Chondrocyte (in vitro differentiated cells): ENCODE measurements at regions not wholly inside any gene's neighbourhood (a gene's known extent, or its start where the extent isn't known, plus 50 kb on each side); places are given as distances from the start of the nearest gene placed in this dataset.

ENCODE experiments used
- DNase-seq: peaks from one replicate; pipeline ENCODE4 v3.0.0; 2021; ENCODE audit warnings: mixed read lengths, low spot score
- H3K27ac Mint-ChIP-seq: one replicate; pipeline ENCODE4 v1.8.0; 2021; ENCODE audit warnings: mild to moderate bottlenecking, moderate library complexity, mixed read lengths; ENCODE audit not compliant: unreplicated experiment
- H3K27me3 Mint-ChIP-seq: 2 replicates; pipeline ENCODE4 v1.8.0; 2021; ENCODE audit warnings: low read depth, mixed read lengths
- H3K36me3 Mint-ChIP-seq: 2 replicates; pipeline ENCODE4 v1.8.0; 2021; ENCODE audit warnings: low read depth, mixed read lengths
- H3K4me1 Mint-ChIP-seq: 2 replicates; pipeline ENCODE4 v1.8.0; 2021; ENCODE audit warnings: low read depth, mild to moderate bottlenecking, mixed read lengths
- H3K4me3 Mint-ChIP-seq: one replicate; pipeline ENCODE4 v1.8.0; 2021; ENCODE audit warnings: mild to moderate bottlenecking, moderate library complexity, mixed read lengths; ENCODE audit not compliant: unreplicated experiment
- H3K9me3 Mint-ChIP-seq: 2 replicates; pipeline ENCODE4 v1.8.0; 2021; ENCODE audit warnings: low read depth, mixed read lengths
- TF ChIP-seq, protein P1 (sequence below): fragments of 200-600 bp; sonication (generic); IDR thresholded peaks from 2 replicates; pipeline ENCODE4 v1.5.0; 2021; ENCODE audit warnings: antibody characterized with exemption, mild to moderate bottlenecking, moderate library complexity

DNA sequence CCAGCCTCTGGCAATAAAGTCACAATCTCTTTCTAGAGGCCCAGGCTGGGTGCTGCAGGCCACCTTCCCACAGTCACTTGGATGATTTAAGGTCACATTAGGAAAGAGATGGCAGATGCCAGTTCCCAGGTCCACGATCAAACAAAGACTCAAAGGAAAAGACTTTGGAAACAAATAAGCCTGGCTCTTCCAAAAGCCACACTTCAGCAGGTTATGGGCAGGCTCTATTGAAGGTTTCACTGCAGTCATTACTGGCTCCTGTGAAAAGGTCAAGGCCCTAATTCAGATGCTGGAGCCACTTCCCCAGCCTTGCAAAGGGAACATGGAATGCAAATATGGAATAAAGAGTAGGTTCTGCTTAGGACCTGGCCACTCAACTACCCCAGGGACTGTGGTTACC, 104.0 kb upstream of the ZNF32 start:
- peaks cover 5% of the 10 kb centered on the region for H3K9me3 Mint-ChIP-seq
- H3K36me3 Mint-ChIP-seq = no peaks in the 10 kb centered on the region
- no peak overlapping the region for H3K4me3 Mint-ChIP-seq
- DNase-seq = no peak
- TF ChIP-seq, protein P1, sequence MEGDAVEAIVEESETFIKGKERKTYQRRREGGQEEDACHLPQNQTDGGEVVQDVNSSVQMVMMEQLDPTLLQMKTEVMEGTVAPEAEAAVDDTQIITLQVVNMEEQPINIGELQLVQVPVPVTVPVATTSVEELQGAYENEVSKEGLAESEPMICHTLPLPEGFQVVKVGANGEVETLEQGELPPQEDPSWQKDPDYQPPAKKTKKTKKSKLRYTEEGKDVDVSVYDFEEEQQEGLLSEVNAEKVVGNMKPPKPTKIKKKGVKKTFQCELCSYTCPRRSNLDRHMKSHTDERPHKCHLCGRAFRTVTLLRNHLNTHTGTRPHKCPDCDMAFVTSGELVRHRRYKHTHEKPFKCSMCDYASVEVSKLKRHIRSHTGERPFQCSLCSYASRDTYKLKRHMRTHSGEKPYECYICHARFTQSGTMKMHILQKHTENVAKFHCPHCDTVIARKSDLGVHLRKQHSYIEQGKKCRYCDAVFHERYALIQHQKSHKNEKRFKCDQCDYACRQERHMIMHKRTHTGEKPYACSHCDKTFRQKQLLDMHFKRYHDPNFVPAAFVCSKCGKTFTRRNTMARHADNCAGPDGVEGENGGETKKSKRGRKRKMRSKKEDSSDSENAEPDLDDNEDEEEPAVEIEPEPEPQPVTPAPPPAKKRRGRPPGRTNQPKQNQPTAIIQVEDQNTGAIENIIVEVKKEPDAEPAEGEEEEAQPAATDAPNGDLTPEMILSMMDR = no peak
- H3K27me3 Mint-ChIP-seq = no peaks in the 10 kb centered on the region
- no peak overlapping the region for H3K27ac Mint-ChIP-seq
- peaks cover 15% of the 10 kb centered on the region for H3K4me1 Mint-ChIP-seq

DNA sequence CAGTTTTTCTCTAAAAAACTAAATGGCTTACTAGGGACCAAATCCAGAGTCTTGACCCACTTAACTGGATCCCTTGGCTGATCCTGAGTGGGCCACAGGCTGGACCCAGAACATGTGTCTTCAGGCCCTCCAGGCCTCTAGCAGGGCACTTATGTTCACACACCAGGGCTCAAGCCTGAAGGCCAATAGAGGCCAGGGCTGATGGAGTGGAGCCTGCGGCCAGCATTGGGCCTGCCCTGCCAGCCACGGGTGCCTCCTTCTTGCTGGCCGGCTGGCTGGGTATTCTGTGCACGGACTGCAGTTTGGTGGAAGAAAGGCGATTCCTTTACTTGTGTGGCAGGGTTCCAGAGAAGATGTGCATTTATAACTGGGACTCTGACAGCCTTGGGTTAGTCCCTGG, 103.0 kb upstream of the ZNF32 start:
- Mint-ChIP-seq H3K27ac (no peak overlapping the region), H3K4me1 (peaks cover 15% of the 10 kb centered on the region), H3K36me3 (no peaks in the 10 kb centered on the region), H3K27me3 (no peaks in the 10 kb centered on the region), H3K9me3 (peaks cover 5% of the 10 kb centered on the region), H3K4me3 (no peak overlapping the region)
- TF ChIP-seq, protein P1 = no peak
- no peak for DNase-seq

DNA sequence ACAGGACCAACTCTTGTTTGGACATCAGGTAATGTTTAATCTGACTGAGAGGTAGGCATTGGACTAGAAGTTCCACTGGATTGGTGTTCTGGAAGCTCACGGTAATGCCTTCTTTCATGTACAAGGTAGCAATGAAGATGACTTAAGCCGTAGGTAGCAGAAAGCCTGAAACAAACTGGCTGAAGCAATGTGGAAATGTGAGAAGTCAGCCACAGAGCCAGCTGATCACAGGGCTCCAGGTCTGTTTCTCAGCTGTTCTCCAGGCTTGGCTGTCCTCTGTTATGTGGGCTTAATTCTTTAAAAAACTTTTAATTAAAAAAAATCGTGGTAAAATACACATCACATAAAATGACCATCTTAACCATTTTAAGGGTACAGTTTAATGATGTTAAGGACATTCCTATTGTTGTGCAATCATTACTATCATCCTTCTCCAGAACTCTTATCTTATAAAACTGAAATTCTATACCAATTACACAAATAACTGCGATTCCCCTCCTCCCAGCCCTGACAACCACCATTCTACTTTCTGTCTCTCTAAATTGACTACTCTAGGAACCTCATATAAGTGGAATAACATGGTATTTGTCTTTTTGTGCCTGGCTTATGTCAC, 101.4 kb upstream of the ZNF32 start:
- no peak for DNase-seq
- Mint-ChIP-seq H3K4me1 (peaks cover 1% of the 10 kb centered on the region), H3K36me3 (no peaks in the 10 kb centered on the region), H3K27ac (no peak overlapping the region), H3K27me3 (no peaks in the 10 kb centered on the region), H3K9me3 (peaks cover 2% of the 10 kb centered on the region), H3K4me3 (no peak overlapping the region)
- TF ChIP-seq, protein P1 = no peak

DNA sequence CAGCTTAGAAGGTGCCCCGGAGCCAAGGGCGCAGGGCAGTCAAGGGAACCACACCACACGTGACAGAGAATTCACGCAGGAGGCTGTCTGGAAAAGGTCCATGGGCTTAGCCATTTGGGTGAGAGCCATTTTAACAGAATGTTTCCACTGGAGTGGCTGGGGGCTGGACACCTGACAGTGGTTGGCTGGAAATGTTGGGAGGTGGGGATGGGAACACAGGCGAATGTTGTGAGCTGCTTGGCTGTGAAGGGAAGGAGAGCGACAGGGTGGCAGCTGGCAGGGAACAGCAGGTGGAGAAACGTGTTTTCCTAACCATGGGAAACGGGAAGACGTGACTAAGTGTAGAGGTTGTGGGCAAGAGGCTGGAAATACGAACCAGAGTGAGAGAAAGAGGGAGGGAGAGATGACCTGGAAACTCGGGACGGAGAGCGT, 100.5 kb upstream of the ZNF32 start:
- Mint-ChIP-seq H3K4me1 (no peaks in the 10 kb centered on the region), H3K36me3 (no peaks in the 10 kb centered on the region), H3K4me3 (no peak overlapping the region), H3K27ac (no peak overlapping the region), H3K9me3 (no peaks in the 10 kb centered on the region), H3K27me3 (no peaks in the 10 kb centered on the region)
- TF ChIP-seq, protein P1 = no peak
- no peak for DNase-seq

DNA sequence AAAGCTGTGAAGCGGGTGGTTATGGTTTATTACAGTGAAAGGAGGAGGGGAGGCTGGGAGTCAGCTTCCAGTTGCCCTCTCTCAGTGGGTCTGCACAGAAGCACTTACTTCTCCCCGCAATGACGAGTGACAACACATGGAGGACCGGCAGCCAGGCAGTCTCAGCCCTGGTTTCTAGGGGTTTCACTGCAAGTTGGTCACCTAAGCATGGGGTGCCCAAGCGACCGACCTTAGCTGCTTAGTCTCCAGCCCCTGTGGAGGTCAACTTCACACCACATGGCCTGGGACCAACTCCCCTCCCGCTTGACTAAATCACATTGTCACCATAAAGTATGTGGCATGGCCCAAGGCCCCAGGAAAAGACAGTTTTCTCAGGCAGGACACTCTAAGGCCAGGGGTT, 99.9 kb upstream of the ZNF32 start:
- Mint-ChIP-seq H3K27me3 (no peaks in the 10 kb centered on the region), H3K27ac (no peak overlapping the region), H3K4me1 (no peaks in the 10 kb centered on the region), H3K36me3 (no peaks in the 10 kb centered on the region), H3K9me3 (no peaks in the 10 kb centered on the region), H3K4me3 (no peak overlapping the region)
- no peak for DNase-seq
- TF ChIP-seq, protein P1 = no peak
